ENCODE measurements at regions not wholly inside any gene's neighbourhood (a gene's known extent, or its start where the extent isn't known, plus 50 kb on each side); places are given as distances from the start of the nearest gene placed in this dataset.
"Not testable (repeated sequence)": the region's sequence is repeated elsewhere in the genome, so short reads cannot be mapped to it uniquely, and the experiment has no call there.

DNA sequence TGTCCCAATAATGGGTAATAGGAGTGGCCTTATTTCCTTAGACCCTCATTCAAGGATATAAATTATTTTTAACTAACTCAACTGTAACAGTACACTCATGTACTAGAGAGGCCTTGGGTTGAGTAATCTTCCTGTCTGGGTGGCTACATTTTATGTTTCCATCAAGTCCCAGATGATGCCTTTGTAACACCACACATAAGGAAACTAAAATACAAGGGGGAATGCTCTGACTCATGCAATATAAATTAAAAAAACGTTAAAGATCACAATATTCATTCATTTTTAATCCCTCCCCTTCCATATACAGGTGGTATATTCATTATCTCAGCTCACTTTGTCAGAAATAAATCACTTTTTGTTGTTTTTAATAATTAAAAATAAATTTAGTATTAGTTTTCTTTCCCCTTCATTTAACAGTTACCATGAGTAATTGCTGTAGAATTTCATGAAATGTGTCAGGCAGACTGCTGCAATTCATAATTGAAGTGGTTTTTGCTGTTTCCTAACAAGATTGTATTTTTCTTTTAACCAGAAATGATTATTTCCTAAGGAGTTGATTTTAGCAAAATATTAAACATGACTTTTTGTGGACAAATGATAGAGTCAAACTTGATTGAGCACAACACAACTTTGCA lies 1403.6 kb downstream of the SUCLG1 start:
- ATAC-seq (no peak), DNase-seq (no peak)

DNA sequence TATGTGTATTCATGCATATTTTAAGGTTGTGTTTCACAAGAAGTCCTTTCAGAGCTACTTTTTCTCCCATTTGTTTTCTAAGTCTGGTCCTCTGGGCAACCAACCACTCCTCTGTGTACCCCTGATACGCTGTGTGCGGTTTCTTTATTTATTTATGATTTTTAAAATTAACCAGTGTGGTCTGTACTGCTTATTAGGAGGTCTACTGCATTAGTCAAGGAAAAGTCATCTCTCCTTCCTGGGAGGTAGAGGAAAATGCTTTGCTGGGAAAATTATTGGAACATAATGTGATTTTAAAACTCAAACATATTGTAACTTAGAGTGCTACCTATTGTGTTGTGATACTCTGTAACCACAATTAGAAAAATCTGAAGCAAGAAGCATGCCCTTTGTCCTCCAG lies 1404.3 kb downstream of the SUCLG1 start:
- ATAC-seq, result no peak
- DNase-seq, result no peak

DNA sequence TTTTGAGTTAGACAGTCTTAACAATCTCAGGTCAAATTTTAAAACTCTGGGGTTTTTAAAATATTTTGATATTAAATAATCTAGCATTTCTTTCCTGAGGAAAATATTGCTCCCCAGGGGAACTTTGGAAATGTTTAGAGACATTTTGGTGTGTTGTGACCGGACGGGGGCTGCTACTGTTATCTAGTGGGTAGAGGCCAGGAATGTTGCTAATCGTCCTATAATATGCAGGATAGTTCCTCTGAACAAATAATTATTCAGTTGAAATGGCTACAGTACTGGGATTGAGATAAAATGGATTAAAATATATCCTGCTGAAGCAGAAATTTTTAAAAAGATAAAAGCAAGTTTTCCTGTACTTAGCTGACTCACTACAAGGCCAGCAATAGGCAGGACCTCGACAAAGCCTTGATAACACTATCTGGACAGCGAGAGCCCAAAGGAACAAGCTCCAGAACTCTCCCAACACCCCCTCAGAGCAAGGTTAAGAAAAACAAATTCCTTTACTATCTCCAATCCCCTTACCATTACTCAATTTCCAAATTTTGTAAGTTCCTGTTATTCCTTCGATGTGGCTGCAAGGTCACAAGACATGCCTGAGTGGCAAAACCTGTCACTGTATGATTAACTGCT lies 1407.4 kb downstream of the SUCLG1 start:
- no peak for DNase-seq
- no peak for ATAC-seq

DNA sequence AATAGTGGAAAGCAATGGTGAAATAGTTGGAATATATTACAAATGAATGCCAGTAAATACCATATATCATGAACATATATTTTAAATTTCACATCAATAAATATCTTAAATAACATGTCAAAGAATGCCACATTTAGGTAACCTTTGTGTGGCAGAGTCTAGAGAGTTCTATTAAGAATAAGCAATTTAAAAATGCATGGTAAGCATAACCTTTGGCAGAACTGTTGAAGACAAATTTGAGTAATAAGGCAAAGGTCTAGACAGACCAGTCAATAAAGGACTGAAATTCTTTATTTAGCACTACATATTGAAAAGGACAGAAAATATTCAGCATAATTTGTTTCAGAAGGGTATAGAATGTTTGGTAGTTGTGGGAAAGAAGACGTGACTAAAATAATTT lies 1417.0 kb downstream of the SUCLG1 start:
- DNase-seq (no peak), ATAC-seq (no peak)

DNA sequence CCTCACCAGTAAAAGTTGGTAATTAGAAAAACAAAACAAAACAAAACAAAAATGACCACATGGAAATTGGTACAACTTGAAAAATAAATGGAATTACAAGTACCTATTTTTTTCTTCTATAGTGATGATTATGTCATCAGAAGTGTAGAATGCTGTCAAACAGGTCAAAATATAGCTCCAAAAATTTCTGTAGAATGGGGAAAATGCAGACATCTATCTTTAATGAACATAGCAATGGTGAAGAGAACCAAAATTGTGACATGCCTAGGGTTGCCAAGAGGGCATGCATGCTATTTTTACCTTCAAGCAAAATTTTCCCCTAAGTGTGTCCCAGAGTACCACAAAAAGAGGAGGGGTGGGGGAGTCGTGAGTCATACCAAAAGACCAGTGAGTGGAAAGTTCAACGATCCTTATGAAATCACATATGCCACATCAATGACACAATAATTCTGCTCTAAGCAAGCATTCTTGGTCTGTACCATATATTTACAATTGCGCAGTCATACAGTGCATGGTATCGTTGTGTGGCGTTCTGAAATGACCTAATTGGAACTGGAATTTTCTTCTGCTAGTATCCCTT lies 1436.4 kb downstream of the SUCLG1 start:
- ATAC-seq (no peak), DNase-seq (no peak)

DNA sequence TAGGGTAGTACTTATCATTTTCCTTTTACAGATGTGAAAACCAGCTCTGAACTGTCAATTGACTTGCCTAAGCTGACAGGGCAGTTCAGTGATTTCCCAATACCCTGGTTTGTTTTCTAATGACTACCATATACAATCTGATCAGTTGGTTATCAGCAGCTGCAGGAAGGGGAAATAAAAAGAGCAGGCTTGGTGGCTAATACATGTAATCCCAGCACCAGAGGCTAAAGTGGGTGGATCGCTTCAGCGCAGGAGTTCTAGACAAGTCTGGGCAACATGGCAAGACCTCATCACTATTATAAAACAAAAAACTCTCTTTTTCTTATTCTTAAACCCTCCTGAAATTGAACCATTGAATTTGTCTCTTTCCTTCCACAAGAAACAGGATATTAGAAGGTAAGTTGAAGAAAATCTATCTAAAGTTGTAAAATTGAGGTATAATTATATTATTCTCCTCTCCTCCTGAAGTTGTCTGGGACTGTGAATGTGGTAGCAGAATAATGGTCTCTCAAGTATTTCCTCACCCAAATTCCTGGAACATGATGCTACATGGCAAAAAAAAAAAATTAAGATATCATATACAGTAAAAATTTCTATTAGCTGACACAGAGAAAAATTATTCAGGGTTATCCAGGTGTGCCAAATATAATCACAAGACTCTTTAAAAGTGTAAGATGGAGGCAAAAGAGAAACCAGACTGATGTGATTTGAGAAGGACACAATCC lies 1441.6 kb downstream of the SUCLG1 start:
- ATAC-seq, result no peak
- no peak for DNase-seq

DNA sequence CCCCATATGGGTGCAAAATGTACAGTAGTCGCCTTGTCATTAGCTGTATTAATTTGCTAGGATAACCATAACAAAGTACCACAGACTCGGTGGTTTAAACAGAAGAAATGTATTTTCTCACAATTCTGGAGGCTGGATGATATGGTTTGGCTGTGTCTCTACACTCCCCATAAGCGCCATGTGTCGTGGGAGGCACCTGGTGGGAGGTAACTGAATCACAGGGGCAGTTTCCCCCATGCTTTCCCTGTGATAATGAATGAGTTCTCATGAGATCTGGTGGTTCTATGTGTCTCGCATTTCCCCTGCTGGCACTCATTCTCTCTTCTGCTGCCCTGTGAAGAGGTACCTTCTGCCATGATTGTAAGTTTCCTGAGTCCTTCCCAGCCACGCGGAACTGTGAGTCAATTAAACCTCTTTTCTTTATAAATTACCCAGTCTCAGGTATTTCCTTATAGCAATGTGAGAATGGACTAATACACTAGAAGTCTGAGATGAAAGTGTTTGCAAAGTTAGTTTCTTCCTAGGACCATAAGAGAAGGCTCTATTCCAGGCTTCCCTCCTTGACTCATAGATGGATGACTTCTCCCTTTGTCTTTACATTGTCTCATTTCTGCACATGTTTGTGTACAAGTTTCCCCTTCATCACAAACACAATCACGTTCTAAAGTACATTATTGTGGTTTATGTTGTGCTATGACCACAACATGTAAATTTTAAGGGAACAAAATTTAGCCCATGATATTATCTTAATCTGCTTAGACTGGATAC lies 1442.6 kb downstream of the SUCLG1 start:
- DNase-seq (no peak), ATAC-seq (no peak)

DNA sequence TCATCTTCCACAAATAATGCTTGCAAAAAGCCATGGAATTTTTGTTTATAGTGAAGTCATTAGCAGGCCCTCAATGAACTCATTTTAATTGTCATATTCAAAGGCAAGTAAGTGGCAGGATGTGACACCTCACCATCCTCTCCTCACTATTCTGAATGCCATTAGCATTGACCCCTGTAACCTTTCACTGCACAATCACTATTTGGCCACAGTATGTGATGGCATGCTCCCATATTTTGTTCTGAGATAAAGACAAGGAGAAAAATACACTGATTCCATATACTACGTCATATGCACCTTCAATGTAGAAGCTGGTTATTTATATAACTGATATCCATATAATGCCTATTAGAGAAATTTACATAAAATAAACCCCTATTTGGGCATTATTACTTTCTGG lies 1443.2 kb downstream of the SUCLG1 start:
- ATAC-seq, result no peak
- no peak for DNase-seq

DNA sequence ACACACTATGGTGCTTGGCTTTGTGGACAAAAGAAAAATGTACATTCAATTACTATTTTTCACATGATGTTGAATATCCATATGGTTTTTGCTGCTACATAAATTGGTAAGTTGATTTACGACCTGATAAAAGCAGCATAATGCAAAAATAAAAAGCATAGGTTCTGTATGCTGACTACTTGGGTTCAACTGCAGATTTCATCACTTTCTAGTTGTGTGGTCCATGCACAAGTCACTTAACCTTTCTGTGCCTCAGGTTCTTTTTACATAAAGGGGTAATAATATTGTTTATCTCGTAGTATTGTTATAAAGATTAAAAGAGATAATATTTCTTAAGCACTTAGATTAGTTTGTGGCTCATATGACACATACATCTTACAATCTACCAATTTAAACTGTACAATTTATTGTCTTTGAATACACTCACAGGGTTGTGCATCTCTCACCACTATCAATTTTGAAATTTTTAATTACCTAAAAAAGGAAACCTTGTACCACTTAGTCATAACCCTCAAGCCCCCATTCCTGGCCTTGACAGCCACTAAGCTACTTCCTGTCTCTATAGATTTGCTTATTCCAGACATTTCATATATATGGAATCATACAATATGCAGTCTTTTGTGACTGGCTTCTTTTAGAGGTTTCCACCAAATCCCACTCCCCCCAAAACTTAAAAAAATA lies 1443.9 kb downstream of the SUCLG1 start:
- no peak for DNase-seq
- no peak for ATAC-seq

DNA sequence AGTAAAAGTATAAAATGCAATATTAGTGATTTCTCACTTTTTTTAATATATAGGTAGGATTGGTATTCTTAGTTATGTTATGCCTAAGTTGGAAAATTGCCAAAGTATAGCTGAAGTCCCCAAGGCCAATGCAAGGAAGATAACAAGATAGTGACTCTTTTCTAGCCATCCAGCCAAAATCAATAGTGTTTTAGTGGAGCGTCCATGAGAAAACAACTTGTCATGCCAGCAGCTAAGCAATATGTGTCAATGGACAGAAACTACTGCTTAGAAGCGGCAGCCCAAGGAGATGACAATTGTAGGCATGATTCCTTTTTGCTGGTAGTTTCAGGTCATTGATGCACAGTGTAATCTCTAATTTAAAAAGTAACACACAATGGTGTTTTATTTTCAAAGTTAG lies 1444.6 kb downstream of the SUCLG1 start:
- DNase-seq (no peak), ATAC-seq (no peak)

DNA sequence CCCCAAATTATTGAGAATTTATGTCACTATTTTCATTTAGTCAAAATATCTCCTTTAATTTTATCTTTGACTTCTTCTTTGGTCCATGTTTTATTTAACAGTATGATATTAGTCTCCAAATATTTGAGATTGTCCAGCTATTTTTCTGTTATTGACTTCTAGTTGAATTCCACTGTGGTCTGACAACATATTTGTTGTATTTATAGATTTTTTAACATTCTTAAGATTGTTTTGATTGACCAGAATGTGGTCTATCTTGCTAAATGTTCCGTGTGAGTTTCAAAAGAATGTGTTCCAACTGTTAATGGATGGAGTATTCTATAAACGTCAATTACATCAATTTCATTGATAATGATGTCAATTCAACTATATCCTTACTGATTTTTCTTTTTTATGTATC lies 1452.1 kb downstream of the SUCLG1 start:
- DNase-seq (no peak), ATAC-seq (no peak)

DNA sequence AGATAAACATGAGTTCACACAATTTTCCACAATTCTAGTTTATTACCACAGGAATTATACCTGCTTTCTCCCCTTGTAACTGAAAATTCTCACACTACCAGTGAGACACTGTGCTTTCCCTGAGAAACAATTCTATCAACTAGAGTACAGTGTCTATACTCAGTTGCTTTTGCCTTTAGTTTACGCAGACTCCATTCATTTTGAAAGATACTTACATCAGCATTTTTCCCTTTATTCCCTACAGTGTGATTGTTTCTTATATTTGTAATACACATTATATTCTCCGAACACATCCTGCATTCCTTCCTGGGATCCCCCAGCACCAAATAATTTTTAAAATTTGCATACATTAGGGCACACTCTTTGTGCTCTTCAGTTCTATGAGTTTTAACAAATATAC lies 1455.5 kb downstream of the SUCLG1 start:
- DNase-seq (no peak), ATAC-seq (no peak)

DNA sequence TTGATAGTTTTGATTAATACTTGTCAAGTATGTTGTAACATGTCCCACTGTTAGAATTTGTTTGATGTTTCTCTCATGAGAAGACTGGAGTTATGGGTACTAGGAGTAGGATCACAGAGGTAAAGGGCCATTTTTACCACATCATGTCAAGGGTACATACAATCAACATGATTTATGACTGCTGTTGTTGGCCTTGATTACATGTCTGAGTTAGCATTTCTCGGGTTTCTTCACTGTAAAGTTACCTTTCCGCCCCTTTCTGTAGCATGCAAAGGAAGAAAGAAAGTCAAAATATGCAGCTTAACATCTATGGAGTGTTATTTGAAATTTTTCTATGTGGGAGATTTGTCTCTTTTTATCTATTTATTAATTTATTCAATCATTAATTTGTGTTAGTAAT lies 1456.4 kb downstream of the SUCLG1 start:
- DNase-seq (no peak), ATAC-seq (no peak)

DNA sequence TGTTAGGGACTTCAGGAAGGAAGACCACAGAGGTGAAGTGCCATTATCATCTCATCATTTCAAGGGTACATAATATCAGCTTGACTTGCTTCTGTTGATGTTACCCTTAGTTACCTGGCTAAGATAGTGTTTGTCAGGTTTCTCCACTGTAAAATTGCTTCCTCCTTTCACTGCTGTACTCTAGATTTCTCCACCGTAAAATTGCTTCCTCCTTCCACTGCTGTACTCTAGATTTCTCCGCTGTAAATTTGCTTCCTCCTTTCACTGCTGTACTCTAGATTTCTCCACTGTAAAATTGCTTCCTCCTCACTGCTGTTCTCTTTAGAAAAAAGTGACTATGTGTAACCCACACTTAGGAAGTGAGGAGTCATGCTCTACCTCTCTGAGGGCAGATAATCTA lies 1460.3 kb downstream of the SUCLG1 start:
- ATAC-seq (no peak), DNase-seq (no peak)

DNA sequence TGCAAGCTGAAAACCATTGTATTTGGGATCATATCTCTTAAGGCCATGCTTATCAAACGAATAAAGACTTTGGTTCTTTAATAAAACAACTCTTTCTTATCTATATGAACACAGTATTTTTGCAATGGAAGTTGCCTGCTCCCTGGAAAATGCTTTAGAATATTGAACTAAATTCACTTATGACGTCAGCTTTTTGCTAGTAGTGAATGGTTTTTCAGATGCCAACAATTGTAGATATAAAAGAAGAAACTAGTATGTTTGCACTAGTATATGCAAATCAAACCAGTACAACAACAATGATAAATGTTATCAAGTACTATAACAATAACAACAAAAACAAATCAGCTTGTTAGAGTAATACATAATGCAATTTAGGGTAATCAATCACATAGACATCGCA lies 1462.9 kb downstream of the SUCLG1 start:
- ATAC-seq (no peak), DNase-seq (no peak)

DNA sequence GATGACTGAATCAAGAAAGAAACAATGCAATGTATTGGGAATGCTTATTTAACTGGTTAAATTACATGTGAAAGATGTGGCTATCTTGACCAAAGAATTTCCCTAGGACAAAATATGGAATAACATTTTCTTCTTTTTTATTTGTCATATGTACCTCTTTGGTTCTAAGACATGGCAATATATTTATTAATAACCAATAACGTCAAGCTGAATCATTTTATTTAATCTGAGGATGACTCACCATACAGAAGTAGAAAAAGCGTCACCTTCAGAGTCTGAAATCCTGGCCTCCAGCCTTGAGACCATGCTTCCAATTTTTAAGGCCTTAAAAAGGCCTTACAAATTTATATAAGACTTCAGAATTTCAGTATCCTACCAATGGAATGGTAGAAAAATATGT lies 1464.9 kb downstream of the SUCLG1 start:
- ATAC-seq, result no peak
- no peak for DNase-seq

DNA sequence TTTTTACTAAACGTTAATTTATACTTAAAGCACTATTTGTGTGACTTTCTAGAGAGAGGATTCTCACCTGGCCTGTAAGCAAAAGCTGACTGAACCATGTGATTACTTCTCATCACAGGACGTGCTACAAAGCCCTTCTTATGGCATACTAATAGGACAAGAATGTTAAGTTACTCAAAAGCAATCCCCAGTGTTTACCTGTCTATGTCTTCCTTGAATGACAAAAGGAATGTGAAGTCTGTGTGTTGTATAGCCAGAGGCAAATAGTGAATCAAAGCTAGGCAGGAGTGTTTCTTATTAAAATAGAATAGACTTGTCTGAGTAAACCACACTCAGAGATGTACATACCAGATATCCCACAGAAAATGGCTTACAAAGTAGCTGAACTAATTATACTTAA lies 1465.5 kb downstream of the SUCLG1 start:
- ATAC-seq, result no peak
- DNase-seq, result no peak

DNA sequence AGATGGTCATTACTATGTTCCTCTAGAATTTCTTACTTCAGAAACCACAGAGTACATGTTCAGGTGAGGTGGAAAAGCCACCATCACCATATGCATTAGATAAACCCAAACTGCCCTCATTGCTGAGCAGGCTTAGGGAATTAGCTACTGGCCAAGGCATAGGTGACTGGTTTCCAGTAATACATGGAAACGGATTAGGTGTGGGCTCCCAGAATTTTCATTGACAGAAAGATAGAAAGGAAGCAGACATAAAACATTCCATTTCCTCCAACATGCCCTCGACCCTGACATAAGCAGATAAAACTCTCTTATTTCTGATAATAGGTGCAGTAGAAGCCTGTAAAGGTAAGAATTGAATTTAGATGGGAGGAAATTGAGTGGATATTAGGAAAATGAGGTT lies 1466.1 kb downstream of the SUCLG1 start:
- DNase-seq, result no peak
- ATAC-seq, result no peak

DNA sequence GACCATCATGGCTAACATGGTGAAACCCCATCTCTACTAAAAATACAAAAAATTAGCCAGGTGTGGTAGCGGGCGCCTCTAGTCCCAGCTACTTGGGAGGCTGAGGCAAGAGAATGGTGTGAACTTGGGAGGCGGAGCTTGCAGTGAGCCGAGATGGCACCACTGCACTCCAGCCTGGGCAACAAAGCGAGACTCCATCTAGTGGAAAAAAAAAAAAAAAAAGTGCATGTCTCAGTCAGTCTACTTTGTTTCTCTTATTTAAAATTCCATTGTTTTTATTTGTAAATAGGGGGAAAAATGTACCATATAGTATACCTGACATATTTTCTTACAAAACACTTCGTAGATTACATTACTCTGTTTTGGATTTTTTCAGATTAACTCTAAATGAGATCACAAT lies 1471.4 kb downstream of the SUCLG1 start:
- ATAC-seq, DNase-seq: not testable (repeated sequence)

DNA sequence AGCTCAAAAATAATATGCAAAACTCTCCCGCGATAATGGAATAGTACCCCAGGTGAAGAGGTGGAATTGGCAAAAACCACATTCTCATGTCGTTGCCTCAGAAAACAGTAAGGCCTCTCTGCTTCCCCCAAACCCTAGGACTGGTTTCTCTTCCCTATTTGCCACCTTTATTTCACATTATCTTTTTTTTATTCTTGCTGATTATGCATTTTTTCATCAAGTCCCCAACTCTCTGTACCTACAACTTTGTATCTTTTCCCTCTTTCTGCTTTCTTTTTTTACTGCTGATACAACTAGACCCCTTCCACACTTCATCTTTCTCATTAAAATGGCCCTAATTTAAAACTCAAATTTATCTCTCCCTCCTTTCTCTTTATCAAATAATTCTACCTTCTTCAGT lies 1472.2 kb downstream of the SUCLG1 start:
- ATAC-seq (no peak), DNase-seq (no peak)

DNA sequence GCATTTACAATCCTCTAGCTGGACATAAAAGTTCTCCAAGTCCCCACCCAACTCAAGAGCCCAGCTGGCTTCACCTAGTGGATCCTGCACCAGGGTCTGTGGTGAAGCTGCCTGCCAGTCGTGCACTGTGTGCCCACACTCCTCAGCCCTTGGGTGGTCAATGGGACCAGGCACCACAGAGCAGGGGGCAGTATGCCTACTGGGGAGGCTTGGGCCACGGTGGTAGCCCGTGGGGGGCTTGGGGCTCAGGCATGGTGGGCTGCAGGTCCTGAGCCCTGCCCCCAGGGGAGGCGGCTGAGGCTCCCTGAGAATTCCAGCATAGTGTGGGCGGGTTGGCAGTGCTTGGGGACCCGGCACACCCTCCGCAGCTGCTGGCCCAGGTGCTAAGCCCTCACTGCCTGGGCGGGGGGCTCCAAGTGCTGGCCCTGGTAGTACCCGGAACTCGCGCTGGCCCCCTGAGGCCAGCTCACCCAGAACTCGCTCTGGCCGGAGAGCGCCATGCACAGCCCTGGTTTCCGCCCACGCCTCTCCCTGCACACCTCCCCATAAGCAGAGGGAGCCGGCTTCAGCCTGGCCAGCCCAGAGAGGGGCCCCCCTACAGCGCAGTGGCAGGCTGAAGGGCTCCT lies 1473.4 kb downstream of the SUCLG1 start:
- DNase-seq (no peak), ATAC-seq (no peak)

DNA sequence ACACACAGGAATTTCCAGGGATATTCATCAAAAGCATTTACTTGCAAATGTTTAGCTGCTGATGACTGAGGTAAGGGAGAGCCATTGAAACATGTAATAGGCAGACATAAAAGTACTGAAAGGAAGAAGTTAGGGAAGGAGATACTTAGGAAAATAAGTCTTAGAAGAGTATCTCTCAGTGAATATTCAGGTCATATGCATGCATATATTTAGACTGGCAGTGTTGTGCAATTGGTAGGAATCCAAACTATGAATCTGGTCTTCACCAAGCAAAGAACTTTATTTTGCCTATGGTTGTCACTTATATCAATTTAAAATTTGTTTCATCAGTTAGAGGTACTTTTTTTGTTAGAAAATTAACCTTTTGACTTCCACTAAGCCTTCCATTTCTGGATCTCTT lies 1490.7 kb downstream of the SUCLG1 start:
- DNase-seq, result no peak
- ATAC-seq, result no peak

Measured in stimulated activated naive CD8-positive, alpha-beta T cell treated with anti-CD3 and anti-CD28 coated beads, Interleukin-15, Interleukin-2, amounts not matched to agents 100 U/mL and 50 U/mL, for 24 hours (primary cell).